Panc1 (cell line): ENCODE measurements at regions not wholly inside any gene's neighbourhood (a gene's known extent, or its start where the extent isn't known, plus 50 kb on each side); places are given as distances from the start of the nearest gene placed in this dataset.

Source experiments
- ATAC-seq: fragments of 200-7000 bp; cut with Tn5 transposase; 2 replicates; pipeline ENCODE4 v1.9.1; 2020; ENCODE audit warnings: mild to moderate bottlenecking, moderate library complexity
- BruUV-seq: library from RNA; stranded (reverse); fragments of 400-500 nt; replicated peaks from 2 replicates; lab custom pipeline; 2021; lab: Mats Ljungman, UMichigan
- CTCF ChIA-PET: fragments of 300-600 bp; sonication (Branson Sonifier 250); formaldehyde crosslinking; loops from one replicate; lab custom pipeline; 2022; ENCODE audit warnings: antibody characterized with exemption; lab: Charles Lee
- POLR2A ChIA-PET: fragments of 300-600 bp; sonication (Branson Sonifier 250); formaldehyde crosslinking; loops from one replicate; lab custom pipeline; 2022; ENCODE audit warnings: antibody characterized with exemption; lab: Charles Lee
- DNase-seq: peaks from one replicate; pipeline ENCODE4 v3.0.0-alpha.2; 2010; ENCODE audit warnings: low read depth, low spot score
- H3K27ac ChIP-seq: 2 replicates; pipeline ENCODE4 v1.5.1; 2011; ENCODE audit warnings: mild to moderate bottlenecking, low read length, inconsistent platforms
- H3K27me3 ChIP-seq: fragments of 200-500 bp; sonication (Bioruptor generic); 2 replicates; pipeline ENCODE4 v1.6.0; 2014; ENCODE audit warnings: low read length, inconsistent platforms; ENCODE audit not compliant: control insufficient read depth, insufficient read depth
- H3K36me3 ChIP-seq: fragments of 200-500 bp; sonication (Bioruptor generic); 2 replicates; pipeline ENCODE4 v1.5.1; 2014; ENCODE audit warnings: inconsistent platforms, mild to moderate bottlenecking, low read length, moderate library complexity; ENCODE audit not compliant: control insufficient read depth, insufficient read depth
- H3K4me1 ChIP-seq: 2 replicates; pipeline ENCODE4 v1.5.1; 2011; ENCODE audit warnings: inconsistent platforms, mild to moderate bottlenecking, low read length, moderate library complexity; ENCODE audit not compliant: control insufficient read depth, insufficient read depth
- H3K4me3 ChIP-seq, 2 experiments: 2 replicates each; pipeline ENCODE4 v1.5.1; 2011 to 2012; ENCODE audit warnings: low read depth in 2 of 2, low read length in 2 of 2, mild to moderate bottlenecking in 2 of 2, inconsistent platforms in 1 of 2, moderate library complexity in 1 of 2
- H3K9me3 ChIP-seq: fragments of 200-500 bp; sonication (Bioruptor generic); 2 replicates; pipeline ENCODE4 v1.5.1; 2014; ENCODE audit warnings: low read depth, mild to moderate bottlenecking, inconsistent platforms, low read length, moderate library complexity; ENCODE audit not compliant: control insufficient read depth, insufficient read depth
- CTCF ChIP-seq: fragments of 450-650 bp; IDR thresholded peaks from 2 replicates; pipeline ENCODE4 v1.5.1; 2017; ENCODE audit warnings: mild to moderate bottlenecking
- POLR2AphosphoS5 ChIP-seq: IDR thresholded peaks from 2 replicates; pipeline ENCODE4 v1.6.1; 2012; ENCODE audit warnings: mild to moderate bottlenecking, low read depth, low read length, moderate library complexity
- REST ChIP-seq, 2 experiments: IDR thresholded peaks; 2 replicates each; pipeline ENCODE4 v1.6.1; 2011 to 2012; ENCODE audit warnings: low read depth in 2 of 2, control low read depth in 1 of 2, low read length in 1 of 2, mild to moderate bottlenecking in 1 of 2, moderate library complexity in 1 of 2; ENCODE audit not compliant: insufficient read depth in 1 of 2
- SIN3A ChIP-seq: IDR thresholded peaks from 2 replicates; pipeline ENCODE4 v1.6.1; 2012; ENCODE audit warnings: low read depth, mild to moderate bottlenecking, low read length, moderate library complexity, borderline replicate concordance; ENCODE audit not compliant: insufficient read depth
- TCF7L2 ChIP-seq: IDR thresholded peaks from 2 replicates; pipeline ENCODE4 v1.6.1; 2011; ENCODE audit warnings: mild to moderate bottlenecking, low read depth, low read length, inconsistent platforms
- in situ Hi-C: cut with HindIII; loops from 2 replicates; pipeline ENCODE4 v1.10.0; 2016; ENCODE audit warnings: low sequenced_read_pairs, low pct_unique_long_range_greater_than_20kb
- intact Hi-C: fragments of 100-400 bp; cut with micrococcal nuclease; formaldehyde crosslinking; loops from one replicate; pipeline ENCODE4 v1.10.0; 2022; ENCODE audit not compliant: unreplicated experiment

GRCh38 chr14:58776516-58776915, 138.8 kb downstream of the DACT1 start:
- no TSS peak for BruUV-seq
- Histone ChIP-seq H3K27ac (no peak overlapping the region), H3K36me3 (no peaks in the 10 kb centered on the region), H3K4me3 (no peak overlapping the region), H3K4me1 (no peaks in the 10 kb centered on the region), H3K9me3 (no peaks in the 10 kb centered on the region), H3K27me3 (no peaks in the 10 kb centered on the region)
- intact Hi-C loops (no loop called here), in situ Hi-C loops (no loop called here)
- TF ChIP-seq REST (IDR thresholded peaks at IDR 0.05; ENCODE audit: insufficient read depth in 1 of 2, low read depth in 2 of 2, low read length in 1 of 2) (no peak), SIN3A (no peak), TCF7L2 (no peak), CTCF (no peak)
- CTCF ChIA-PET: no interaction called here
- no peak for ATAC-seq
- DNase-seq: no peak
- POLR2A ChIA-PET: no interaction called here

- no peak for TF ChIP-seq TCF7L2
- no peak for TF ChIP-seq SIN3A
- no peak for TF ChIP-seq REST (IDR thresholded peaks at IDR 0.05; ENCODE audit: insufficient read depth in 1 of 2, low read depth in 2 of 2, low read length in 1 of 2)
- no peak for TF ChIP-seq POLR2AphosphoS5
- TF ChIP-seq CTCF: no peak
- intact Hi-C loops (no loop called here), in situ Hi-C loops (no loop called here)
- H3K4me1 ChIP-seq: no peaks in the 10 kb centered on the region
- H3K4me3 ChIP-seq: no peak overlapping the region
- H3K27ac ChIP-seq: no peak overlapping the region
- POLR2A ChIA-PET: no interaction called here
- CTCF ChIA-PET: no interaction called here
- H3K9me3 ChIP-seq: no peaks in the 10 kb centered on the region
- H3K36me3 ChIP-seq: no peaks in the 10 kb centered on the region
- no TSS peak for BruUV-seq
- no peaks in the 10 kb centered on the region for H3K27me3 ChIP-seq
- no peak for DNase-seq
- no peak for ATAC-seq
These were observed 139.8 kb downstream of the DACT1 start for GRCh38 chr14:58777541-58777979.
